ENCODE measurements at regions not wholly inside any gene's neighbourhood (a gene's known extent, or its start where the extent isn't known, plus 50 kb on each side); places are given as distances from the start of the nearest gene placed in this dataset.
"Not testable (repeated sequence)": the region's sequence is repeated elsewhere in the genome, so short reads cannot be mapped to it uniquely, and the experiment has no call there.

GRCh38 chr2:116809109-116809508 lies 1005.4 kb upstream of the DDX18 start:
- Mint-ChIP-seq H3K36me3 (ENCODE audit: low read depth) (no peaks in the 10 kb centered on the region), H3K9me3 (peaks cover 8% of the 10 kb centered on the region), H3K4me3 (no peak overlapping the region), H3K27ac (no peak overlapping the region), H3K4me1 (no peaks in the 10 kb centered on the region), H3K27me3 (no peaks in the 10 kb centered on the region)
- intact Hi-C loops (cut with micrococcal nuclease) = no loop called here
- DNase-seq = no peak

- Mint-ChIP-seq H3K4me1 (no peaks in the 10 kb centered on the region), H3K9me3 (peaks cover 3% of the 10 kb centered on the region), H3K27me3 (no peaks in the 10 kb centered on the region), H3K4me3 (no peak overlapping the region), H3K36me3 (ENCODE audit: low read depth) (no peaks in the 10 kb centered on the region), H3K27ac (no peak overlapping the region)
- DNase-seq = no peak
- intact Hi-C loops (cut with micrococcal nuclease) = no loop called here
Observed at GRCh38 chr2:116810071-116810470, 1004.4 kb upstream of the DDX18 start.

GRCh38 chr2:116810645-116811044 lies 1003.8 kb upstream of the DDX18 start:
- Mint-ChIP-seq H3K4me1 (no peaks in the 10 kb centered on the region), H3K27me3 (no peaks in the 10 kb centered on the region), H3K36me3 (ENCODE audit: low read depth) (no peaks in the 10 kb centered on the region), H3K27ac (no peak overlapping the region), H3K4me3 (no peak overlapping the region), H3K9me3 (no peaks in the 10 kb centered on the region)
- no peak for DNase-seq
- intact Hi-C loops (cut with micrococcal nuclease) = no loop called here

- Mint-ChIP-seq H3K27ac (no peak overlapping the region), H3K36me3 (ENCODE audit: low read depth) (no peaks in the 10 kb centered on the region)
Observed at GRCh38 chr2:116819355-116819754, 995.1 kb upstream of the DDX18 start.

GRCh38 chr2:116820986-116821385 lies 993.5 kb upstream of the DDX18 start:
- Mint-ChIP-seq H3K36me3 (ENCODE audit: low read depth) (no peaks in the 10 kb centered on the region), H3K4me1 (no peaks in the 10 kb centered on the region), H3K9me3 (peaks cover 3% of the 10 kb centered on the region), H3K4me3 (no peak overlapping the region), H3K27ac (no peak overlapping the region), H3K27me3 (no peaks in the 10 kb centered on the region)
- DNase-seq = no peak
- intact Hi-C loops (cut with micrococcal nuclease) = no loop called here

More at GRCh38 chr2:116819355-116819754, 995.1 kb upstream of the DDX18 start:
- DNase-seq = no peak
- intact Hi-C loops (cut with micrococcal nuclease) = no loop called here
- Mint-ChIP-seq H3K4me1 (no peaks in the 10 kb centered on the region), H3K9me3 (peaks cover 3% of the 10 kb centered on the region), H3K27me3 (no peaks in the 10 kb centered on the region), H3K4me3 (no peak overlapping the region)

GRCh38 chr2:116829543-116829942 lies 984.9 kb upstream of the DDX18 start:
- intact Hi-C loops (cut with micrococcal nuclease); H3K27ac Mint-ChIP-seq; H3K36me3 Mint-ChIP-seq (ENCODE audit: low read depth); H3K9me3 Mint-ChIP-seq; H3K27me3 Mint-ChIP-seq; H3K4me1 Mint-ChIP-seq; H3K4me3 Mint-ChIP-seq; DNase-seq: not testable (repeated sequence)

- H3K36me3 Mint-ChIP-seq (ENCODE audit: low read depth) = no peaks in the 10 kb centered on the region
- no peak for DNase-seq
- no peak overlapping the region for H3K4me3 Mint-ChIP-seq
- H3K4me1 Mint-ChIP-seq = no peaks in the 10 kb centered on the region
- intact Hi-C loops (cut with micrococcal nuclease) = no loop called here
- H3K27ac Mint-ChIP-seq = no peak overlapping the region
- H3K9me3 Mint-ChIP-seq = peaks cover 4% of the 10 kb centered on the region
- H3K27me3 Mint-ChIP-seq = no peaks in the 10 kb centered on the region
Observed at GRCh38 chr2:116832148-116832547, 982.3 kb upstream of the DDX18 start.

- H3K4me3 Mint-ChIP-seq = no peak overlapping the region
- intact Hi-C loops (cut with micrococcal nuclease) = no loop called here
- no peaks in the 10 kb centered on the region for H3K27me3 Mint-ChIP-seq
- no peak for DNase-seq
- no peaks in the 10 kb centered on the region for H3K4me1 Mint-ChIP-seq
- no peak overlapping the region for H3K27ac Mint-ChIP-seq
- H3K36me3 Mint-ChIP-seq (ENCODE audit: low read depth) = no peaks in the 10 kb centered on the region
- peaks cover 4% of the 10 kb centered on the region for H3K9me3 Mint-ChIP-seq
Observed at GRCh38 chr2:116833052-116833451, 981.4 kb upstream of the DDX18 start.

GRCh38 chr2:116842164-116842563 lies 972.3 kb upstream of the DDX18 start:
- Mint-ChIP-seq H3K4me1 (no peaks in the 10 kb centered on the region), H3K4me3 (no peak overlapping the region), H3K36me3 (ENCODE audit: low read depth) (no peaks in the 10 kb centered on the region), H3K27me3 (no peaks in the 10 kb centered on the region), H3K27ac (no peak overlapping the region), H3K9me3 (peaks cover 6% of the 10 kb centered on the region)
- DNase-seq = no peak
- intact Hi-C loops (cut with micrococcal nuclease) = no loop called here

- Mint-ChIP-seq H3K27ac (no peak overlapping the region), H3K27me3 (no peaks in the 10 kb centered on the region), H3K4me1 (no peaks in the 10 kb centered on the region), H3K36me3 (ENCODE audit: low read depth) (no peaks in the 10 kb centered on the region), H3K9me3 (peaks cover 29% of the 10 kb centered on the region), H3K4me3 (no peak overlapping the region)
- DNase-seq = no peak
- intact Hi-C loops (cut with micrococcal nuclease) = no loop called here
Observed at GRCh38 chr2:116859708-116860107, 954.8 kb upstream of the DDX18 start.

GRCh38 chr2:116874021-116874420 lies 940.5 kb upstream of the DDX18 start:
- no peak for DNase-seq
- Mint-ChIP-seq H3K36me3 (ENCODE audit: low read depth) (no peaks in the 10 kb centered on the region), H3K4me1 (no peaks in the 10 kb centered on the region), H3K4me3 (no peak overlapping the region), H3K27ac (no peak overlapping the region), H3K9me3 (peaks cover 12% of the 10 kb centered on the region), H3K27me3 (no peaks in the 10 kb centered on the region)
- intact Hi-C loops (cut with micrococcal nuclease) = no loop called here

GRCh38 chr2:116877274-116877673 lies 937.2 kb upstream of the DDX18 start:
- no peak overlapping the region for H3K27ac Mint-ChIP-seq
- peaks cover 18% of the 10 kb centered on the region for H3K9me3 Mint-ChIP-seq
- no peak overlapping the region for H3K4me3 Mint-ChIP-seq
- no peaks in the 10 kb centered on the region for H3K27me3 Mint-ChIP-seq
- no peaks in the 10 kb centered on the region for H3K4me1 Mint-ChIP-seq
- intact Hi-C loops (cut with micrococcal nuclease) = no loop called here
- no peaks in the 10 kb centered on the region for H3K36me3 Mint-ChIP-seq (ENCODE audit: low read depth)
- no peak for DNase-seq

GRCh38 chr2:116877944-116878343 lies 936.5 kb upstream of the DDX18 start:
- Mint-ChIP-seq H3K27me3 (no peaks in the 10 kb centered on the region), H3K36me3 (ENCODE audit: low read depth) (no peaks in the 10 kb centered on the region), H3K27ac (no peak overlapping the region), H3K4me1 (no peaks in the 10 kb centered on the region), H3K9me3 (peaks cover 12% of the 10 kb centered on the region), H3K4me3 (no peak overlapping the region)
- no peak for DNase-seq
- intact Hi-C loops (cut with micrococcal nuclease) = no loop called here

GRCh38 chr2:116879650-116880160 lies 934.8 kb upstream of the DDX18 start:
- no peaks in the 10 kb centered on the region for H3K36me3 Mint-ChIP-seq (ENCODE audit: low read depth)
- no peaks in the 10 kb centered on the region for H3K4me1 Mint-ChIP-seq
- no peak overlapping the region for H3K27ac Mint-ChIP-seq
- peaks cover 15% of the 10 kb centered on the region for H3K9me3 Mint-ChIP-seq
- H3K27me3 Mint-ChIP-seq = no peaks in the 10 kb centered on the region
- H3K4me3 Mint-ChIP-seq = no peak overlapping the region
- intact Hi-C loops (cut with micrococcal nuclease) = no loop called here
- DNase-seq = no peak

GRCh38 chr2:116891191-116891590 lies 923.3 kb upstream of the DDX18 start:
- no peak for DNase-seq
- Mint-ChIP-seq H3K4me1 (no peaks in the 10 kb centered on the region), H3K27ac (no peak overlapping the region), H3K4me3 (no peak overlapping the region), H3K27me3 (no peaks in the 10 kb centered on the region), H3K36me3 (ENCODE audit: low read depth) (no peaks in the 10 kb centered on the region), H3K9me3 (peaks cover 3% of the 10 kb centered on the region)
- intact Hi-C loops (cut with micrococcal nuclease) = no loop called here

All from activated CD4-positive, alpha-beta T cell treated with anti-CD3 and anti-CD28 coated beads, Interleukin-2, amount 10 ng/mL, durations not matched to agents 24 days and 14 days (primary cell).